Activated CD4-positive, alpha-beta T cell treated with anti-CD3 and anti-CD28 coated beads for 4 hours (primary cell): ENCODE measurements at regions not wholly inside any gene's neighbourhood (a gene's known extent, or its start where the extent isn't known, plus 50 kb on each side); places are given as distances from the start of the nearest gene placed in this dataset.
"Not testable (repeated sequence)": the region's sequence is repeated elsewhere in the genome, so short reads cannot be mapped to it uniquely, and the experiment has no call there.

Source experiments
- DNase-seq, 2 donors: peaks; one replicate each; pipeline ENCODE4 v3.0.0-alpha.2; 2020

GRCh38 chr2:89234818-89235466 lies 543.5 kb downstream of the RPIA start:
- not testable (repeated sequence) for DNase-seq

- DNase-seq: not testable (repeated sequence)
These were observed 545.5 kb downstream of the RPIA start for GRCh38 chr2:89236832-89237450.

- not testable (repeated sequence) for DNase-seq
These were observed 546.3 kb downstream of the RPIA start for GRCh38 chr2:89237783-89238182.

- not testable (repeated sequence) for DNase-seq
These were observed 551.7 kb downstream of the RPIA start for GRCh38 chr2:89243114-89243700.

- not testable (repeated sequence) for DNase-seq
These were observed 552.9 kb downstream of the RPIA start for GRCh38 chr2:89244407-89244806.

- DNase-seq: not testable (repeated sequence)
These were observed 554.0 kb downstream of the RPIA start for GRCh38 chr2:89245478-89245877.

- DNase-seq: not testable (repeated sequence)
These were observed 554.6 kb downstream of the RPIA start for GRCh38 chr2:89246027-89246426.

- DNase-seq: not testable (repeated sequence)
These were observed 555.1 kb downstream of the RPIA start for GRCh38 chr2:89246620-89247019.

GRCh38 chr2:89255013-89255412 lies 563.5 kb downstream of the RPIA start:
- DNase-seq: not testable (repeated sequence)

- DNase-seq: not testable (repeated sequence)
These were observed 582.0 kb downstream of the RPIA start for GRCh38 chr2:89273443-89273842.

GRCh38 chr2:89280536-89280935 lies 589.1 kb downstream of the RPIA start:
- DNase-seq: not testable (repeated sequence)

GRCh38 chr2:89286448-89287080 lies 595.1 kb downstream of the RPIA start:
- DNase-seq: not testable (repeated sequence)

- DNase-seq: not testable (repeated sequence)
These were observed 595.6 kb downstream of the RPIA start for GRCh38 chr2:89287084-89287483.

GRCh38 chr2:89291717-89292298 lies 600.3 kb downstream of the RPIA start:
- not testable (repeated sequence) for DNase-seq

- DNase-seq: not testable (repeated sequence)
These were observed 601.9 kb downstream of the RPIA start for GRCh38 chr2:89293399-89293798.

- DNase-seq: not testable (repeated sequence)
These were observed 602.9 kb downstream of the RPIA start for GRCh38 chr2:89294335-89294734.

GRCh38 chr2:89296820-89297398 lies 605.4 kb downstream of the RPIA start:
- DNase-seq: not testable (repeated sequence)

- DNase-seq: not testable (repeated sequence)
These were observed 607.7 kb downstream of the RPIA start for GRCh38 chr2:89299196-89299595.

GRCh38 chr2:89305623-89306022 lies 614.1 kb downstream of the RPIA start:
- DNase-seq: not testable (repeated sequence)

- not testable (repeated sequence) for DNase-seq
These were observed 615.6 kb downstream of the RPIA start for GRCh38 chr2:89306869-89307637.

- DNase-seq: not testable (repeated sequence)
These were observed 627.5 kb downstream of the RPIA start for GRCh38 chr2:89318990-89319389.

- not testable (repeated sequence) for DNase-seq
These were observed 634.4 kb downstream of the RPIA start for GRCh38 chr2:89325894-89326293.
